ENCODE measurements at regions not wholly inside any gene's neighbourhood (a gene's known extent, or its start where the extent isn't known, plus 50 kb on each side); places are given as distances from the start of the nearest gene placed in this dataset.

GRCh38 chr4:24282446-24282845 is 301.9 kb downstream of the DHX15 start:
- TF ChIP-seq POLR2A (IDR thresholded peaks at IDR 0.05): no peak
- no peak for TF ChIP-seq POLR2AphosphoS5 (IDR thresholded peaks at IDR 0.05)
- TF ChIP-seq, protein P1, sequence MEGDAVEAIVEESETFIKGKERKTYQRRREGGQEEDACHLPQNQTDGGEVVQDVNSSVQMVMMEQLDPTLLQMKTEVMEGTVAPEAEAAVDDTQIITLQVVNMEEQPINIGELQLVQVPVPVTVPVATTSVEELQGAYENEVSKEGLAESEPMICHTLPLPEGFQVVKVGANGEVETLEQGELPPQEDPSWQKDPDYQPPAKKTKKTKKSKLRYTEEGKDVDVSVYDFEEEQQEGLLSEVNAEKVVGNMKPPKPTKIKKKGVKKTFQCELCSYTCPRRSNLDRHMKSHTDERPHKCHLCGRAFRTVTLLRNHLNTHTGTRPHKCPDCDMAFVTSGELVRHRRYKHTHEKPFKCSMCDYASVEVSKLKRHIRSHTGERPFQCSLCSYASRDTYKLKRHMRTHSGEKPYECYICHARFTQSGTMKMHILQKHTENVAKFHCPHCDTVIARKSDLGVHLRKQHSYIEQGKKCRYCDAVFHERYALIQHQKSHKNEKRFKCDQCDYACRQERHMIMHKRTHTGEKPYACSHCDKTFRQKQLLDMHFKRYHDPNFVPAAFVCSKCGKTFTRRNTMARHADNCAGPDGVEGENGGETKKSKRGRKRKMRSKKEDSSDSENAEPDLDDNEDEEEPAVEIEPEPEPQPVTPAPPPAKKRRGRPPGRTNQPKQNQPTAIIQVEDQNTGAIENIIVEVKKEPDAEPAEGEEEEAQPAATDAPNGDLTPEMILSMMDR (IDR thresholded peaks at IDR 0.05): no peak
- no peak for TF ChIP-seq EP300 (IDR thresholded peaks at IDR 0.05)

Data from suprapubic skin (tissue), 4 donors.